ENCODE measurements at regions not wholly inside any gene's neighbourhood (a gene's known extent, or its start where the extent isn't known, plus 50 kb on each side); places are given as distances from the start of the nearest gene placed in this dataset.
"Not testable (repeated sequence)": the region's sequence is repeated elsewhere in the genome, so short reads cannot be mapped to it uniquely, and the experiment has no call there.

GRCh38 chr2:184268900-184269477, 329.3 kb upstream of the ZNF804A start:
- Histone ChIP-seq H3K4me1 (replicated peaks) (no peaks in the 10 kb centered on the region), H3K27me3 (replicated peaks) (no peaks in the 10 kb centered on the region), H3K27ac (no peak overlapping the region), H3K36me3 (no peaks in the 10 kb centered on the region), H3K4me3 (no peak overlapping the region), H3K9me3 (replicated peaks) (no peaks in the 10 kb centered on the region)
- DNase-seq (ENCODE audit: low read depth in 1 of 2, low spot score in 2 of 2) = no peak

GRCh38 chr2:184270660-184271059, 327.7 kb upstream of the ZNF804A start:
- H3K36me3 ChIP-seq = no peaks in the 10 kb centered on the region
- no peak for DNase-seq (ENCODE audit: low read depth in 1 of 2, low spot score in 2 of 2)
- H3K4me1 ChIP-seq (replicated peaks) = no peaks in the 10 kb centered on the region
- H3K27me3 ChIP-seq (replicated peaks) = no peaks in the 10 kb centered on the region
- no peak overlapping the region for H3K4me3 ChIP-seq
- H3K9me3 ChIP-seq (replicated peaks) = no peaks in the 10 kb centered on the region
- no peak overlapping the region for H3K27ac ChIP-seq

DNA sequence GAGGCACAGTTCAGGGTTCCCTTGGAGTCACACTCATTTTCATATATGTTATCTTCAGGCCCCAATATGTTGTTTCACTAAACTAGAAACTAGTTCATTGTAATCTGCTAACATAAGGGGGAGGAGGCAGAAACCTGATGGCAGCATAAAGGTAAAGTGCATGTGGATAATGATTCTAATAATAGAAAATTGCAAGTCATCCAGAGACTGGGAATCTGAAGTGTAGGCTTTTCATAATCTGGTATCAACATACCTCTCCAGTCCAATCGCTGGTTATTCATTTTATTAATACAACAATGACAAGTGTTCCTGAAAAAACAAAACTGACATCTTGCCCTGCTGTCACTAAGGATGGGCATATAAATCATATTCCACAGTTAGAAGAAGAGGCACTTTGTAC, 326.3 kb upstream of the ZNF804A start:
- no peaks in the 10 kb centered on the region for H3K9me3 ChIP-seq (replicated peaks)
- H3K4me3 ChIP-seq = no peak overlapping the region
- no peaks in the 10 kb centered on the region for H3K4me1 ChIP-seq (replicated peaks)
- no peak overlapping the region for H3K27ac ChIP-seq
- H3K36me3 ChIP-seq = no peaks in the 10 kb centered on the region
- DNase-seq (ENCODE audit: low read depth in 1 of 2, low spot score in 2 of 2) = no peak
- no peaks in the 10 kb centered on the region for H3K27me3 ChIP-seq (replicated peaks)

DNA sequence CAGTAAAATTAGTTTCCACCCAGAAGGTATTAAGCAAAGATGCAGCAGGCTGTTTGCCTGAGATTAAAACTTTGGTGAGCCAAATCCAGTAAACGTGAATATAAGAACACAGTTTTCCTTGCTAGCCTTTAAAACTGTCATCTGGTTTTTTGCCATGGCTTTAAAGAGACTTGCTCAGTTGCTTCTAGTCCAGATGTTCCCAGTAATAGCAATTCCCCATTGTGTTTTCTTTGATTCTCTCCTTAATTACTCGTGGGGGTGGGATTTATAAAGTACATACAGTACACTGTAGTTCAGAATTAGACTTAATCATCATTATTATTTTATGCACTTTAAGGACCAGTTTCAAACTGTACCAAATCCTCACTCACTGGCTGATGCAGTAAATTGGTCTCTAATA, 303.5 kb upstream of the ZNF804A start:
- no peaks in the 10 kb centered on the region for H3K4me1 ChIP-seq (replicated peaks)
- no peaks in the 10 kb centered on the region for H3K36me3 ChIP-seq
- no peaks in the 10 kb centered on the region for H3K9me3 ChIP-seq (replicated peaks)
- H3K4me3 ChIP-seq = no peak overlapping the region
- H3K27ac ChIP-seq = no peak overlapping the region
- DNase-seq (ENCODE audit: low read depth in 1 of 2, low spot score in 2 of 2) = no peak
- no peaks in the 10 kb centered on the region for H3K27me3 ChIP-seq (replicated peaks)

DNA sequence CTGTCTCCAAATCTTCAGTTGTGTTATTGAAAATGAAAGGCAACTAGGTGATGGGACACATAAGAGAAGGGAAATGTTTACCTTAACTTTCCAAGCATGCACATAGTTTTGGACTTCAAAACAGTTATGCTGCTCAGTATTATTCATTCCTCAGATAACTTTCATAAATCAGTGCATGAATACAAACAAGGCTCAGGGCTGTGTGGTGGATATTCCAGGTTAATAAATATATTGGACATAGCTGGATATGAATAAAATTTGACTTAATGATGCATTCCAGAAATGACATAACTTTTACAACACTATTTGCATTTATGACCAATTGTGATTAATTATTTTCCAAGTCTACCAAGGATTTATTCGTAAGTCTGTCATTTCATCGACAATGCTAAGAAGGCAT, 301.2 kb upstream of the ZNF804A start:
- no peaks in the 10 kb centered on the region for H3K36me3 ChIP-seq
- H3K9me3 ChIP-seq (replicated peaks) = no peaks in the 10 kb centered on the region
- H3K4me3 ChIP-seq = no peak overlapping the region
- no peak for DNase-seq (ENCODE audit: low read depth in 1 of 2, low spot score in 2 of 2)
- H3K27me3 ChIP-seq (replicated peaks) = no peaks in the 10 kb centered on the region
- no peak overlapping the region for H3K27ac ChIP-seq
- H3K4me1 ChIP-seq (replicated peaks) = no peaks in the 10 kb centered on the region

GRCh38 chr2:184302506-184302905, 295.8 kb upstream of the ZNF804A start:
- DNase-seq (ENCODE audit: low read depth in 1 of 2, low spot score in 2 of 2) = no peak
- Histone ChIP-seq H3K36me3 (no peaks in the 10 kb centered on the region), H3K9me3 (replicated peaks) (no peaks in the 10 kb centered on the region), H3K4me3 (no peak overlapping the region), H3K27ac (no peak overlapping the region), H3K4me1 (replicated peaks) (no peaks in the 10 kb centered on the region), H3K27me3 (replicated peaks) (no peaks in the 10 kb centered on the region)

DNA sequence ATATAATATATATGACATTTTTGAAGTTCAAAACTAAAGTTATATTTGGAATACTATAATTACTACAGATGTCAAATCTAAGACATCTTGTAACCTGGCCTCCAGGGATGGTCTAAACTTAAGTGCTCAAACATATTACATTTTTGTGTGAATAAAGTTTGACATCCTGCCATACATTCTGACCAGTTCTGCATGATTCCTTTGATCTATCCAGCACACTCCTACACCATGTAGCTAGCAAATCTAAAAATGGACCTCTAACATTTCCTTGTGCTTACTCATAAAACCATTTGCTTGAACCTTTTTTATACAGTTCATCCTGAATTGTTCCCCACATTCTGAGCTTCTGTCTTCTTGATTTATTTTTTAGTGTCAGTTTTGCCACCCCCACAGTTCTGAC, 294.3 kb upstream of the ZNF804A start:
- H3K4me1 ChIP-seq (replicated peaks) = no peaks in the 10 kb centered on the region
- H3K36me3 ChIP-seq = no peaks in the 10 kb centered on the region
- H3K27ac ChIP-seq = no peak overlapping the region
- no peak for DNase-seq (ENCODE audit: low read depth in 1 of 2, low spot score in 2 of 2)
- H3K4me3 ChIP-seq = no peak overlapping the region
- H3K9me3 ChIP-seq (replicated peaks) = no peaks in the 10 kb centered on the region
- H3K27me3 ChIP-seq (replicated peaks) = no peaks in the 10 kb centered on the region

- Histone ChIP-seq H3K9me3 (replicated peaks) (no peaks in the 10 kb centered on the region), H3K4me3 (no peak overlapping the region), H3K4me1 (replicated peaks) (no peaks in the 10 kb centered on the region), H3K27me3 (replicated peaks) (no peaks in the 10 kb centered on the region), H3K27ac (no peak overlapping the region), H3K36me3 (no peaks in the 10 kb centered on the region)
- no peak for DNase-seq (ENCODE audit: low read depth in 1 of 2, low spot score in 2 of 2)
Observed at GRCh38 chr2:184305105-184305504, 293.2 kb upstream of the ZNF804A start.

DNA sequence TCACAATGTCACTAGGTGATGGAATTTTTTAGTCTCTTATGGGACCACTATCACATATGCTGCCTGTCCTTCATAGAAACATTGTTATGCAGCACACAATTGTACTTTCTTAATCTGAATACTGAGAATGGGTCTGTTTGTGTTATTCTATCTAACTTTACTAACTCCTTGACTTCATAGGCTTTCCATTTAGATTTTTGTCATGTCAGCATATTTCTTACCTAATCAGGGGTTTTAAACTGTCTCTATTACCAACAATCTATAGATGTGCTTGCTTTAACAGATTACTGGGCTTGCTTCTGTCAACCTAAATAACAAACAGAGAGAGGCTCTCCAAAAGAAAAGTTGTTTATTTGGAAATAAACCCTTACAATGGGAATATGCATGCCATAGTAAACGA, 289.6 kb upstream of the ZNF804A start:
- DNase-seq (ENCODE audit: low read depth in 1 of 2, low spot score in 2 of 2) = no peak
- no peaks in the 10 kb centered on the region for H3K4me1 ChIP-seq (replicated peaks)
- no peaks in the 10 kb centered on the region for H3K9me3 ChIP-seq (replicated peaks)
- H3K4me3 ChIP-seq = no peak overlapping the region
- H3K36me3 ChIP-seq = no peaks in the 10 kb centered on the region
- H3K27me3 ChIP-seq (replicated peaks) = no peaks in the 10 kb centered on the region
- H3K27ac ChIP-seq = no peak overlapping the region

DNA sequence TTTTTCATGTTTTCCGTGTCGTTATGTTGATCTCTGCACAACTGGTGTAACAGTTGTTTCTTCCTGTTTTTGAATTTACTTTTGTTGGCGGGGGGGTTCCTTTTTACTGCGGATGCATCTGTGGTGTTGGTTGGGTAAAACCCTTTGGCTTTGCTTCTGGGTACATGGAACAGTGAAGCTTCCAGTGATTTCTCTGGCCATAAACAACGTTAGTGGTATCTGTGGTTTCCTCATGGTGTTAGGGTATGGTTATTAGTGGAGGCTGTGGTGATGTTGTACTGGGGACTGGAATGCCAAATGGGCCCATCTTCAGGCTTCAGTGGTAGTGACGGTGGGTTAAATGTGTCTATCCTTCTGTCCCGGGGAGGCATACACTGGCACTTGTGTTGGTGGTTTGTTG, 285.4 kb upstream of the ZNF804A start:
- H3K4me1 ChIP-seq (replicated peaks) = no peaks in the 10 kb centered on the region
- no peaks in the 10 kb centered on the region for H3K27me3 ChIP-seq (replicated peaks)
- H3K9me3 ChIP-seq (replicated peaks) = no peaks in the 10 kb centered on the region
- H3K27ac ChIP-seq = no peak overlapping the region
- H3K36me3 ChIP-seq = no peaks in the 10 kb centered on the region
- no peak overlapping the region for H3K4me3 ChIP-seq
- no peak for DNase-seq (ENCODE audit: low read depth in 1 of 2, low spot score in 2 of 2)

- H3K27me3 ChIP-seq (replicated peaks) = no peaks in the 10 kb centered on the region
- no peaks in the 10 kb centered on the region for H3K36me3 ChIP-seq
- H3K4me3 ChIP-seq = no peak overlapping the region
- no peaks in the 10 kb centered on the region for H3K9me3 ChIP-seq (replicated peaks)
- H3K27ac ChIP-seq = no peak overlapping the region
- DNase-seq (ENCODE audit: low read depth in 1 of 2, low spot score in 2 of 2) = no peak
- H3K4me1 ChIP-seq (replicated peaks) = no peaks in the 10 kb centered on the region
Observed at GRCh38 chr2:184314829-184315228, 283.5 kb upstream of the ZNF804A start.

- no peaks in the 10 kb centered on the region for H3K4me1 ChIP-seq (replicated peaks)
- DNase-seq (ENCODE audit: low read depth in 1 of 2, low spot score in 2 of 2) = no peak
- H3K9me3 ChIP-seq (replicated peaks) = no peaks in the 10 kb centered on the region
- H3K27me3 ChIP-seq (replicated peaks) = no peaks in the 10 kb centered on the region
- H3K36me3 ChIP-seq = no peaks in the 10 kb centered on the region
- H3K4me3 ChIP-seq = no peak overlapping the region
- no peak overlapping the region for H3K27ac ChIP-seq
Observed at GRCh38 chr2:184316921-184317320, 281.4 kb upstream of the ZNF804A start.

DNA sequence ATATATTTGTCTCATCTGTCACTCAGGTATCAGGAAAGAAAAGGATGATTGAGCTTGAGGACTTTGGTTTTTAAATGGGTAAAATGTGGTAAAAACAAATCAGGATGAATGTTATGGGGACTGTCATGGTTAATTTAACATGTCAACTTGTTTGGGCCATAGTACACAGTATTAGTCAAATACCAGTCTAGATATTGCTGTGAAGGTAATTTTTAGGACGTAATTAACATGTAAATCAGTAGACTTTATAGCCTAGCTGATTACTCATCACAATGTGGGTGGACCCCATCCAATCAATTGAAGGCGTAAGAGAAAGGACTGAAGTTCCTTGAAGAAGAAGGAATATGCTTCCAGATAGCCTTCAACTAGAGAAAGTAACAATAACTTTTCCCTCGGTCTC, 275.7 kb upstream of the ZNF804A start:
- no peak for DNase-seq (ENCODE audit: low read depth in 1 of 2, low spot score in 2 of 2)
- no peaks in the 10 kb centered on the region for H3K9me3 ChIP-seq (replicated peaks)
- no peak overlapping the region for H3K4me3 ChIP-seq
- no peaks in the 10 kb centered on the region; the same call in 1 of the 2 replicates for H3K27me3 ChIP-seq (replicated peaks)
- H3K36me3 ChIP-seq = no peaks in the 10 kb centered on the region
- H3K4me1 ChIP-seq (replicated peaks) = no peaks in the 10 kb centered on the region
- no peak overlapping the region for H3K27ac ChIP-seq

DNA sequence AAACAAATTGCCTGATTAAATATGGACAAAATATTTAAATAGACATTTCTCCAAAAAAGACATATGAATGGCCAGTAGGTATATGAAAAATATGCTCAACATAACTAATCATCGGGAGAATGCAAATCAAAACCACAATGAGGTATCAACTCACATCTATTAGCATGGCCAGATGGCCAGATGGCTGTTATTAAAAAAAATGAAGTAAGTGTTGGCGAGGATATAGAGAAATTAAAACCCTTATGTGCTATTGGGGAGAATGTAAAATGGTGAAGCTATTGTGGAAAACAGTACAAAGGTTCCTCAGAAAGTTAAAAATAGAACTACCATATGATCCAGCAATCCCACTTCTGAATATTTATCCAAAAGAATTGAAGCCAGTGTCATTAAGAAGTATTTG, 272.3 kb upstream of the ZNF804A start:
- no peak overlapping the region for H3K4me3 ChIP-seq
- DNase-seq (ENCODE audit: low read depth in 1 of 2, low spot score in 2 of 2) = no peak
- H3K27me3 ChIP-seq (replicated peaks) = no peaks in the 10 kb centered on the region; the same call in 1 of the 2 replicates
- no peaks in the 10 kb centered on the region for H3K9me3 ChIP-seq (replicated peaks)
- no peaks in the 10 kb centered on the region for H3K4me1 ChIP-seq (replicated peaks)
- no peak overlapping the region for H3K27ac ChIP-seq
- H3K36me3 ChIP-seq = no peaks in the 10 kb centered on the region

GRCh38 chr2:184327805-184328204, 270.5 kb upstream of the ZNF804A start:
- not testable (repeated sequence) for H3K27ac ChIP-seq; H3K4me3 ChIP-seq; H3K4me1 ChIP-seq (replicated peaks); H3K27me3 ChIP-seq (replicated peaks); DNase-seq (ENCODE audit: low read depth in 1 of 2, low spot score in 2 of 2); H3K36me3 ChIP-seq; H3K9me3 ChIP-seq (replicated peaks)
